Pancreas (tissue), 10 donors: ENCODE measurements at regions not wholly inside any gene's neighbourhood (a gene's known extent, or its start where the extent isn't known, plus 50 kb on each side); places are given as distances from the start of the nearest gene placed in this dataset.

Experiments used
- ATAC-seq, 4 donors: fragments of 200-7000 bp; cut with Tn5 transposase; one replicate each; pipeline versions ENCODE4 v1.8.0 to v1.9.1; 2020; ENCODE audit warnings: mild to moderate bottlenecking in 4 of 4, moderate library complexity in 4 of 4
- DNase-seq, 6 donors: peaks; one replicate each; pipeline ENCODE4 v3.0.0-alpha.2; 2020
- FAIRE-seq: peaks from 2 replicates; lab custom pipeline; 2012; peaks lifted over from hg19 to GRCh38; lab: Jason Lieb, UNC
- H3K27ac ChIP-seq, 4 donors: fragments of 200-600 bp; sonication (generic); 1 replicate in 3 of 4; 2 replicates in 1 of 4; pipeline versions ENCODE4 v1.5.0 to v1.8.0; 2020
- H3K27me3 ChIP-seq, 4 donors: fragments of 200-600 bp; one replicate each; pipeline ENCODE4 v1.8.0; 2021
- H3K36me3 ChIP-seq, 3 donors: fragments of 200-600 bp; sonication (generic) in 1 of 3; one replicate each; pipeline versions ENCODE4 v1.5.0 to v1.8.0; 2020 to 2021
- H3K4me1 ChIP-seq, 3 donors: fragments of 200-600 bp; one replicate each; pipeline ENCODE4 v1.8.0; 2021
- H3K4me3 ChIP-seq, 4 donors: fragments of 200-600 bp; sonication (generic) in 2 of 4; one replicate each; pipeline versions ENCODE4 v1.5.0 to v1.8.0; 2020 to 2021
- H3K9me3 ChIP-seq, 4 donors: fragments of 200-600 bp; one replicate each; pipeline ENCODE4 v1.8.0; 2021
- WGBS, 2 donors: extraction: QIAGEN DNeasy Blood & Tissue Kit; methylation state at CpG; one replicate each; pipeline ENCODE4 v1.1.7; 2013; 5-methylcytosine and 5-hydroxymethylcytosine counted together
- intact Hi-C, 3 donors: fragments of 100-400 bp; cut with DNase I; formaldehyde crosslinking; loops; one replicate each; pipeline versions ENCODE4 v1.11.1 to v1.14.2; 2022
- TF ChIP-seq, protein P1 (sequence below), 4 donors: fragments of 200-600 bp; sonication (generic) in 3 of 4; IDR thresholded peaks; one replicate each; pipeline versions ENCODE4 v1.5.0 to v1.8.0; 2021; ENCODE audit warnings: antibody characterized with exemption in 4 of 4
- donor health status: healthy with polysubstance abuse.
- donor health status: DM: no; HTN: no; CAD: no; lungs with moderate emphysema.
- donor health status: DM: no; HTN: no; CAD: no.
- donor health status: control.
- donor health status: control.
- donor health status: Bipolar disorder and iron deficiency.
- donor health status: DM: yes; HTN: yes; CAD: no.
- donor health status: DM: no; HTN: no; CAD: no.
- donor health status: DM: no; HTN: no; CAD: no.
- donor health status: DM: yes; HTN: yes; CAD: no.

DNA sequence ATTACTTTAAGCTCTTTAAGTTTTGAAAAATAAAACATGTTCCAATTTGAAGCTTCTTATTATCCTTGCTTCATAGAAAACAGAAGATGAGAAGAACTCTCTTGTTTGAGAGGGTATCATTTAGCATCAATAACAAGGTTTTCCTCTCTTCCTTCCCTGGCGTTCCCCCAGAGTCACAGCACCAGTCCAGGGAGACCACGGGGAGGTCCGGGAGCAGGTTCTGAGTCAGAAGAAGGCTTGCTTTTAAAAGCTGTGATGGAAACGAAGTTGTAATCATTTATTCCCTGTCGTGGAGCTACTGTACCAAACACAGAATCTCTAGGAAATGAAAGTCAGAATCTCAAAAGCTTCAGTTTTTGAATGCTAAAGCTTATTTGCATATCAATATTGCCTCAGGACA lies 174.0 kb upstream of the LSM14A start:
- 14 to 23% methylated on average over 5 of the region's 5 CpGs for WGBS, 2 donors
- ATAC-seq = peak in 3 of 4 donors; percentile 46 to 56 (median 55)
- intact Hi-C loops = no loop called here
- Histone ChIP-seq H3K27me3 (no peaks in the 10 kb centered on the region), H3K27ac (no peak overlapping the region), H3K4me3 (peak overlapping the region in 2 of 4 donors; percentile 2 to 26), H3K9me3 (no peaks in the 10 kb centered on the region), H3K36me3 (no peaks in the 10 kb centered on the region), H3K4me1 (peaks cover 0 to 4% (median 0%) of the 10 kb centered on the region in 3 donors)
- FAIRE-seq = no peak
- DNase-seq = peak in 2 of 6 donors; percentile 9 to 14
- TF ChIP-seq, protein P1, sequence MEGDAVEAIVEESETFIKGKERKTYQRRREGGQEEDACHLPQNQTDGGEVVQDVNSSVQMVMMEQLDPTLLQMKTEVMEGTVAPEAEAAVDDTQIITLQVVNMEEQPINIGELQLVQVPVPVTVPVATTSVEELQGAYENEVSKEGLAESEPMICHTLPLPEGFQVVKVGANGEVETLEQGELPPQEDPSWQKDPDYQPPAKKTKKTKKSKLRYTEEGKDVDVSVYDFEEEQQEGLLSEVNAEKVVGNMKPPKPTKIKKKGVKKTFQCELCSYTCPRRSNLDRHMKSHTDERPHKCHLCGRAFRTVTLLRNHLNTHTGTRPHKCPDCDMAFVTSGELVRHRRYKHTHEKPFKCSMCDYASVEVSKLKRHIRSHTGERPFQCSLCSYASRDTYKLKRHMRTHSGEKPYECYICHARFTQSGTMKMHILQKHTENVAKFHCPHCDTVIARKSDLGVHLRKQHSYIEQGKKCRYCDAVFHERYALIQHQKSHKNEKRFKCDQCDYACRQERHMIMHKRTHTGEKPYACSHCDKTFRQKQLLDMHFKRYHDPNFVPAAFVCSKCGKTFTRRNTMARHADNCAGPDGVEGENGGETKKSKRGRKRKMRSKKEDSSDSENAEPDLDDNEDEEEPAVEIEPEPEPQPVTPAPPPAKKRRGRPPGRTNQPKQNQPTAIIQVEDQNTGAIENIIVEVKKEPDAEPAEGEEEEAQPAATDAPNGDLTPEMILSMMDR (IDR thresholded peaks at IDR 0.05) = no peak

DNA sequence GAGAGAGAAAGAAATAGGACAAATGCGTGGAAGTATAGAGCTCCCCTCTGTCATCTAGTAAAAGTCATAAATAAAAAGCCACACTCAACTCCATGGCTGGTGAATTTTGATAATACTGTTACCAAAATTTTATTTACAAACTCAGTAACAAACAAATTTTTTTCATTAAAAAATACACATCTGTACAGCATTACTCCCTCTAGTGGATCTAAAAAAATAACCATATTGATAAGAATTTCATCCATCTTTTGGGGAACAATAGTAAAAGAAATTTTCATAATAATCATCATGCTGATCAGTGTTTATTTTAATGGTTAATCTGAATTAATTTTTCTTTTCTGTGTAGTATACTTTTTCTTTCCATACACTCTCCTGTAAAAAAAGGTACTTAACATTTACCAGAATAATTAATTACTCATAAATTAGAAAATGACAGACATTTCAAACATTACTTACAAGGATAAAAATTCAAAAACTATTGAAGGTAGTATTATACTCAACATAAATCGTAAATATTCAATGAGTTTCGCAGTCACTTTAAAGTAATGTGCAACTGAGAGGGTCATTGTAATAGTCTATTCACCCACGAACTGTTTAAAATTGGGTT lies 173.5 kb upstream of the LSM14A start:
- 39 to 48% methylated on average over 4 of the region's 4 CpGs for WGBS, 2 donors
- ATAC-seq (peak in 3 of 4 donors; percentile 59 to 68 (median 65)), DNase-seq (no peak), FAIRE-seq (peak; percentile 96)
- H3K4me1 ChIP-seq = peaks cover 0 to 4% (median 0%) of the 10 kb centered on the region in 3 donors
- H3K27ac ChIP-seq = no peak overlapping the region
- peak overlapping the region in 2 of 4 donors; percentile 2 to 26 for H3K4me3 ChIP-seq
- no peaks in the 10 kb centered on the region for H3K9me3 ChIP-seq
- H3K36me3 ChIP-seq = no peaks in the 10 kb centered on the region
- intact Hi-C loops = no loop called here
- H3K27me3 ChIP-seq = no peaks in the 10 kb centered on the region
- TF ChIP-seq, protein P1 (IDR thresholded peaks at IDR 0.05) = peak in 3 of 4 donors; percentile 19 to 46 (median 24)

DNA sequence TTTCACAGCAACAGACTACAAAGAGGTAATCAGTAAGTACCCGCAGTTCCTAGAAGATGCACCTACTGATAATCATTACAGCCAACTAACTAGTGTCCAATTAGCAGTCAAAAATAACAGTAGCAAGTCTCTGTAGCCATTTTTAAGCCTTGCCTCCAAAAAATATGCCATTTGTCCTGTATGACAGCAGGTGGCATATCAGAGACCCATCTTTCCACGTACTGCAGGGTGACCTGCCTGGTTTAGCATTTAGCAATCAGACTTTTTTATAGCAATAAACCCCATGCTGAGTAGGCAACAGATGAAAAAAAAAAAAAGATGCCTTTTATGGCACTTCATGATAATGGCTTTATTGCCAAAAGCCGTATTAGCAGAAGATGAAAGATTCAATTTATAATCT lies 155.3 kb upstream of the LSM14A start:
- WGBS, 2 donors = 44 to 60% methylated on average over 3 of the region's 3 CpGs
- no peaks in the 10 kb centered on the region for H3K9me3 ChIP-seq
- H3K4me1 ChIP-seq = no peaks in the 10 kb centered on the region
- H3K27me3 ChIP-seq = peaks cover 0 to 4% (median 0%) of the 10 kb centered on the region in 4 donors
- intact Hi-C loops = no loop called here
- H3K4me3 ChIP-seq = no peak overlapping the region
- DNase-seq = no peak
- no peaks in the 10 kb centered on the region for H3K36me3 ChIP-seq
- no peak overlapping the region for H3K27ac ChIP-seq
- no peak for ATAC-seq
- no peak for FAIRE-seq
- TF ChIP-seq, protein P1 (IDR thresholded peaks at IDR 0.05) = no peak

DNA sequence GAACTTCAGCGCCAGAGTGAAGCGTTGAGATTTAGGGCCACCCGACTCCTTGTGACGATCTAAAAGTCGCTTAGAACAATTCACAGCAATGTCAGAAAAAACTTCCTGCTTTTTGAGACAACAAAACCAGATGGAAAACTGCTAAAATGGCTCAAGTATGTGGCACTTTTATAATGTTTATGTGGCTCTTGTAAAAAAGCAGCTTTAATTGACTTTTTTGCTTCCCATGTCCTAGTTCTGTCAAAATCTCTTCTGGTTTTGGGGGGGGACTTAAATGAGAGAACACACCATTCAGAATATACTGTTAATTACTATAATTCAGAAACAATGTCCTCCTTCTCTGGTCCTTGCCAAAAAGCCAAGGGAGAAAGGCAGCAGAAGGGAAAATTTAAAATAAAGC lies 154.7 kb upstream of the LSM14A start:
- H3K27ac ChIP-seq = no peak overlapping the region
- ATAC-seq (no peak), FAIRE-seq (no peak), DNase-seq (no peak)
- 62 to 75% methylated on average over 5 of the region's 5 CpGs for WGBS, 2 donors
- TF ChIP-seq, protein P1 (IDR thresholded peaks at IDR 0.05) = no peak
- no peaks in the 10 kb centered on the region for H3K9me3 ChIP-seq
- H3K4me1 ChIP-seq = no peaks in the 10 kb centered on the region
- intact Hi-C loops = no loop called here
- H3K27me3 ChIP-seq = peaks cover 0 to 4% (median 0%) of the 10 kb centered on the region in 4 donors
- H3K4me3 ChIP-seq = no peak overlapping the region
- no peaks in the 10 kb centered on the region for H3K36me3 ChIP-seq

DNA sequence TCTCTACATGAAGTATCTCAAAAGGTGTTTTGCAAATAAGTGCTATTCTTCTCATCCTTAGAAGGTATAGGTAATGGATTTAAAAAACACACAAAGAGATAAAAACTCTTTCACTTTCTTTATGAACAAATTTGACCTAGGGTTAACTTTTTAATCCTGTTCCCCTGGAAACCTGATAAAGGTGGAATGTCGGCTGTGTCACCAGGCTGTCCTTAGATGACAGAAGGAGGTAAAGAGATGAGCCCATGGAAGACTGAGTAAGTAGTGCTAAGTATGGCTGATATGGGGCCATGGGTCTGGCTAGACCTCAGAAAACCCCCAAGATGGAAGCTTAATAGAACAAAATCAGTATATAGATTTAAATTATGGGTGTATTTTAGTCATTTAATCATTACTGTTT lies 153.8 kb upstream of the LSM14A start:
- H3K27me3 ChIP-seq = peaks cover 0 to 4% (median 0%) of the 10 kb centered on the region in 4 donors
- no peak for ATAC-seq
- no peaks in the 10 kb centered on the region for H3K9me3 ChIP-seq
- no peak overlapping the region for H3K27ac ChIP-seq
- intact Hi-C loops = no loop called here
- H3K4me3 ChIP-seq = no peak overlapping the region
- DNase-seq = no peak
- no peaks in the 10 kb centered on the region for H3K36me3 ChIP-seq
- WGBS, 2 donors = 27 to 35% methylated on average over 1 of the region's 1 CpG
- no peak for FAIRE-seq
- TF ChIP-seq, protein P1 (IDR thresholded peaks at IDR 0.05) = no peak
- H3K4me1 ChIP-seq = no peaks in the 10 kb centered on the region
